ENCODE measurements at regions not wholly inside any gene's neighbourhood (a gene's known extent, or its start where the extent isn't known, plus 50 kb on each side); places are given as distances from the start of the nearest gene placed in this dataset.
A peak's percentile ranks its signal among the peaks of the same experiment; 100 is the strongest.

GRCh38 chr11:121722431-121723245 is 269.9 kb upstream of the SORL1-AS1 start (continued):
- peak; percentile 77 for TF ChIP-seq KDM2A (CRISPR knock-in tag; IDR thresholded peaks at IDR 0.05; ENCODE audit: borderline replicate concordance, low read depth)
- TF ChIP-seq HMG20B (CRISPR knock-in tag; conservative IDR thresholded peaks at IDR 0.05), result peak; percentile 49; the same call in 1 of the 2 replicates
- TF ChIP-seq ZFP37 (CRISPR knock-in tag; IDR thresholded peaks at IDR 0.05; ENCODE audit: borderline replicate concordance), result peak; percentile 95
- TF ChIP-seq MYPOP (CRISPR knock-in tag; IDR thresholded peaks at IDR 0.05), result peak; percentile 90
- TF ChIP-seq PRDM10 (CRISPR knock-in tag; IDR thresholded peaks at IDR 0.05; ENCODE audit: low read depth), result no peak
- TF ChIP-seq ZNF766 (CRISPR knock-in tag; IDR thresholded peaks at IDR 0.05; ENCODE audit: borderline replicate concordance), result peak; percentile 83; the same call in 1 of the 2 replicates
- TF ChIP-seq ZFX (CRISPR knock-in tag; IDR thresholded peaks at IDR 0.05; ENCODE audit: low read depth), result peak; percentile 75
- TF ChIP-seq DR1 (CRISPR knock-in tag; IDR thresholded peaks at IDR 0.05), result no peak
- no peak for TF ChIP-seq SMAD1 (CRISPR knock-in tag; IDR thresholded peaks at IDR 0.05; ENCODE audit: borderline replicate concordance, low read depth)
- TF ChIP-seq ZNF883 (CRISPR knock-in tag; IDR thresholded peaks at IDR 0.05; ENCODE audit: not compliant biosample characterization), result peak; percentile 46
- TF ChIP-seq ZNF83 (CRISPR knock-in tag; IDR thresholded peaks at IDR 0.05; ENCODE audit: borderline replicate concordance), result no peak
- TF ChIP-seq ZNF205 (CRISPR knock-in tag; IDR thresholded peaks at IDR 0.05), result 0 out of 2 replicates have a peak, but pooled peaks have one; percentile 40
- 0 out of 2 replicates have a peak, but pooled peaks have one; percentile 13 for TF ChIP-seq ZMYM3 (CRISPR knock-in tag; IDR thresholded peaks at IDR 0.05)
- TF ChIP-seq NFKBIZ (CRISPR knock-in tag; IDR thresholded peaks at IDR 0.05), result peak; percentile 95
- TF ChIP-seq ZNF572 (CRISPR knock-in tag; IDR thresholded peaks at IDR 0.05), result no peak
- TF ChIP-seq PRDM4 (CRISPR knock-in tag; IDR thresholded peaks at IDR 0.05; ENCODE audit: borderline replicate concordance), result no peak
- TF ChIP-seq SIN3B (IDR thresholded peaks at IDR 0.05; ENCODE audit: low read length), result no peak
- 0 out of 2 replicates have a peak, but pooled peaks have one; percentile 61 for TF ChIP-seq NR1H2 (CRISPR knock-in tag; IDR thresholded peaks at IDR 0.05; ENCODE audit: borderline replicate concordance, low read depth)
- TF ChIP-seq CREBL2 (CRISPR knock-in tag; IDR thresholded peaks at IDR 0.05; ENCODE audit: borderline replicate concordance), result no peak
- TF ChIP-seq GATA4 (IDR thresholded peaks at IDR 0.05; ENCODE audit: borderline replicate concordance, low read depth), result no peak
- no peak for TF ChIP-seq RAD21 (CRISPR knock-in tag; IDR thresholded peaks at IDR 0.05)
- TF ChIP-seq KDM3A (CRISPR knock-in tag; IDR thresholded peaks at IDR 0.05; ENCODE audit: low read depth), result no peak
- TF ChIP-seq NFKB2 (CRISPR knock-in tag; IDR thresholded peaks at IDR 0.05; ENCODE audit: borderline replicate concordance), result peak; percentile 85

Measured in HepG2 (cell line).